GM18520 (cell line): ENCODE measurements at regions not wholly inside any gene's neighbourhood (a gene's known extent, or its start where the extent isn't known, plus 50 kb on each side); places are given as distances from the start of the nearest gene placed in this dataset.

Experiments used
- ATAC-seq: cut with Tn5 transposase; IDR thresholded peaks from one replicate; pipeline ENCODE4 v1.9.1; 2021; ENCODE audit not compliant: unreplicated experiment

- no peak for ATAC-seq
These were observed 171.2 kb downstream of the ZNF365 start for GRCh38 chr10:62545160-62546066.

- no peak for ATAC-seq
These were observed 174.5 kb downstream of the ZNF365 start for GRCh38 chr10:62548686-62549085.

- ATAC-seq, result no peak
These were observed 176.0 kb downstream of the ZNF365 start for GRCh38 chr10:62550173-62550572.

- ATAC-seq, result no peak
These were observed 180.5 kb downstream of the ZNF365 start for GRCh38 chr10:62554632-62555199.

- no peak for ATAC-seq
These were observed 185.5 kb downstream of the ZNF365 start for GRCh38 chr10:62559481-62560200.

- no peak for ATAC-seq
These were observed 186.1 kb downstream of the ZNF365 start for GRCh38 chr10:62560201-62560819.

GRCh38 chr10:62561151-62561550 is 187.0 kb downstream of the ZNF365 start:
- ATAC-seq, result no peak

GRCh38 chr10:62562101-62562500 is 187.9 kb downstream of the ZNF365 start:
- no peak for ATAC-seq

- ATAC-seq, result no peak
These were observed 188.6 kb downstream of the ZNF365 start for GRCh38 chr10:62562795-62563194.

- ATAC-seq, result peak; percentile 52
These were observed 199.8 kb downstream of the ZNF365 start for GRCh38 chr10:62573929-62574328.

GRCh38 chr10:62577076-62577475 is 202.9 kb downstream of the ZNF365 start:
- no peak for ATAC-seq

- ATAC-seq, result no peak
These were observed 203.6 kb downstream of the ZNF365 start for GRCh38 chr10:62577666-62578291.

GRCh38 chr10:62578301-62578700 is 204.1 kb downstream of the ZNF365 start:
- no peak for ATAC-seq

GRCh38 chr10:62578916-62579315 is 204.7 kb downstream of the ZNF365 start:
- no peak for ATAC-seq

GRCh38 chr10:62580396-62580795 is 206.2 kb downstream of the ZNF365 start:
- ATAC-seq, result no peak

GRCh38 chr10:62581351-62581750 is 207.2 kb downstream of the ZNF365 start:
- no peak for ATAC-seq

- no peak for ATAC-seq
These were observed 208.0 kb downstream of the ZNF365 start for GRCh38 chr10:62582101-62582705.

GRCh38 chr10:62582804-62583208 is 208.6 kb downstream of the ZNF365 start:
- ATAC-seq, result no peak

GRCh38 chr10:62583876-62584615 is 209.9 kb downstream of the ZNF365 start:
- ATAC-seq, result no peak

- ATAC-seq, result no peak
These were observed 210.6 kb downstream of the ZNF365 start for GRCh38 chr10:62584731-62585130.
